ENCODE measurements at regions not wholly inside any gene's neighbourhood (a gene's known extent, or its start where the extent isn't known, plus 50 kb on each side); places are given as distances from the start of the nearest gene placed in this dataset.

DNA sequence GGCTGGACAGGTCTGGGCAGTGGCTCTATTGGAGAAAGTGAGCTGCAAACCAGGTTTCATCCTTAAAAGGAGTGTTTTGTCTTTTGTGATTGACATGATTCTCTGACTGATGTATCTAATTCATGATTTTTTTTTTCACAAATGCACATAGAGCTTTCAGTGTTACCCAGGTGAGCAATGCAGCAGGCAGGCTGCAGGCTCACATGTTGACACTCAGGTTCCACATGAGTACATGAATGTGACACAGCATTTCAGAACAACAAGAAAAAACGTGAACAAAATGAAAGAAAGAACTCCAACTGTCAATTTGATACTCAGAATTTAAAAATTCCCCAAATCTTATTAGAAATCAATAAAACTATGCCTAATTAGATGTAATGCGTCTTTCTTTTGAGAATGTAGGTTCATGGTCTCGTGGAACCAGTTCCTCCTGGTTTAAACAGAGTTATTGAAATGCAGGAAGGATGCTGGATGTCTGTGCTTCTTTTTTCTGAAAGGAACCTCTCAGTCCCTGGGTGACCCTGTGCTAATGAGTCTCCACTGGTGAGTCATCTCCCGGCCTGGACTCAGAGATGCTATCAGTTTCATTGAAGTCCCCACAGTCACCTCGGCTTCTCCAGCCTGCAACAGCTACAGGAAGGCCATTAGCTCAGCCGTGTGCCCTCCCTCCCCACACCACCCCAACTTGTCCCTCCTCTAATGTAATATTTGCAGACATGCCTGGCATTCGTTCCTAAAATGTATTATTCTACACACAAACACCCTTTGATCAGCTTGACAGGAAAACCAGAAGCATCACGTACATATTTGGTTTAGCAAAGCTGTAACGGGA is 430.4 kb downstream of the LPIN1 start:
- FAIRE-seq = no peak
- DNase-seq (ENCODE audit: extremely low spot score, insufficient read length, low read depth) = no peak

- FAIRE-seq (peak; percentile 50), DNase-seq (ENCODE audit: extremely low spot score, insufficient read length, low read depth) (no peak)
Measured at GRCh38 chr2:12177455-12178288, 431.2 kb downstream of the LPIN1 start.

GRCh38 chr2:12178289-12179080 is 432.1 kb downstream of the LPIN1 start:
- DNase-seq (ENCODE audit: extremely low spot score, insufficient read length, low read depth) (no peak), FAIRE-seq (no peak)

DNA sequence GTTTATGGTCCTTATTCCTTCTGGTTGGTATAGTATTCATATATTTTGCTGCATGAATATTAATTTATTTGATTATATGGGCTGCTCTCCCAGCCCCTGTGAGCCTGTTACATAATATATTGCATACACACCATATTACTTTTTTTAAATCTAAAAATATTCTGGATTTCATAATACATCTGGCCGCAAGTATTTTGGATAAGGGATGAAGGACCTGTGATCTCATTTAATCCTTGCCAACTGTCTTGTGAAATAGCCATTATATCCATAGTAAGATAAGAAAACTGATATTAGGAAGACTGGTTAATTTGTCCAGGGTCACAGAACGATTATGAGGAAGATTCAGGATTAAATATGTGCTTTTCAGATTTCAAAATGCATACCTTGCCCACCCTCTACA is 433.6 kb downstream of the LPIN1 start:
- no peak for FAIRE-seq
- DNase-seq (ENCODE audit: extremely low spot score, insufficient read length, low read depth) = no peak

DNA sequence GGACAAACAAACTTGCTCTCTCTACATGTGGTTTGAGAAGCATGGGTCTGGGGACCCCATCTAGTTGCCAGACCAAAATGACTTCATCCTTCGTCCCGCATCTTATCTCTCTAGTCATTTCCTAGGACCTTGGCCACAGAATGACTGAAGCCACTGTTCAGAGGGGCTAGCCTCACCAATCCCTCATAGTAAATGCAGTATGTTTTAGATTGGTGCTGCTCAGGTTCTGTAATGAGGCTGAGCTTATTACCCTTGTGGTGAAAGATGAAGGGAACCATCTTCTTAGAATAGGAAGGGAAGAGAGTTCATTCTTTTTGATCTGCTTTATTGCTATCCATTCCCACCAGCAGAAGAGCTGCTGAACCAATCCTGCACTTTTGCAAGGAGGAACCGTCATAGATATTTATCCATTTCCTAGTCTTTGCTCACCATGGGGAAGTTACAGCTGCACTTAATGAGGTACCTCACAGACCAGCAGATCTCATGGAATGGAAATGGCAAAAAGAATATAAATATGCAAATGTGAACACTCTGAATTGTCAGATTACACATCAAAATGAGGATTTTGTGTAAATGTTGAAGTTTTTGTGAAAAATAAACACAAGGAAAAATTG is 436.7 kb downstream of the LPIN1 start:
- FAIRE-seq (no peak), DNase-seq (ENCODE audit: extremely low spot score, insufficient read length, low read depth) (no peak)

GRCh38 chr2:12192762-12193161 is 446.3 kb downstream of the LPIN1 start:
- FAIRE-seq (no peak), DNase-seq (ENCODE audit: extremely low spot score, insufficient read length, low read depth) (no peak)

DNA sequence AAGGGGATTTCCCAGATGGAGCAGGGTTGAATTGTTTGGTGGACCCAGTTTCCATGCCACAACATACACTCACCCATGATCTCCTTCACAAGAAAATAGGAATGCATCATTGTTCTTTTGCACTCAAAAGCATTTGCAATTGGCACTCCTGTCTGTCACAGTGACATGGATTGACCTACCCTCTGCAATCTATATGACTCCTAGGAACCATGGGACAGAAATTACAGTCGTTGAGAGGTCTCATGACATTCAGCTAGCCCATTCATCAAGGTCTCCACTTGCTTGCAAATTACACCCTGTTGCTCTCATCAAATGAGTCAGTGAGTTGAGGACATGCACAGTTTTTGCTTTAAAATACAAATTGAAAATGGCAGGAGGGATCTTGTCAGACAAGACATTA is 448.5 kb downstream of the LPIN1 start:
- DNase-seq (ENCODE audit: extremely low spot score, insufficient read length, low read depth) = no peak
- no peak for FAIRE-seq

- FAIRE-seq (no peak), DNase-seq (ENCODE audit: extremely low spot score, insufficient read length, low read depth) (no peak)
Measured at GRCh38 chr2:12196495-12196894, 450.1 kb downstream of the LPIN1 start.

DNA sequence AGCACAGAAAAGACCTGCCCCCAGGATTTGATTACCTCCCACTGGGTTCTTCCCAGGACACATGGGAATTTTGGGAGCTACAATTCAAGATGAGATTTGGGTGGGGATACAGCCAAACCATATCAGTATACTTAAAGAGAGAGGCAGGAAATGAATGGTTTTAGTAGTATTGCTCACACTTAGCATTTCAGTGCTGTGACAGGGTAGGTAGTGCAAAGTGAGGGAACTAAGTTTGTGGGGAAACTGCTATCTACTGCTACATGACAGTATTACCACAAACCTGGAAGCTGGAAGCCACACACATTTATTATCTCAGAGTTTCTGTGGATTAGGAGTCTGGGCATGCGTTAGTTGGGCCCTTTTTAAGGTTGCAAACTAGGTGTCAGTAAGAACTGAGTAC is 450.7 kb downstream of the LPIN1 start:
- no peak for FAIRE-seq
- DNase-seq (ENCODE audit: extremely low spot score, insufficient read length, low read depth) = no peak

DNA sequence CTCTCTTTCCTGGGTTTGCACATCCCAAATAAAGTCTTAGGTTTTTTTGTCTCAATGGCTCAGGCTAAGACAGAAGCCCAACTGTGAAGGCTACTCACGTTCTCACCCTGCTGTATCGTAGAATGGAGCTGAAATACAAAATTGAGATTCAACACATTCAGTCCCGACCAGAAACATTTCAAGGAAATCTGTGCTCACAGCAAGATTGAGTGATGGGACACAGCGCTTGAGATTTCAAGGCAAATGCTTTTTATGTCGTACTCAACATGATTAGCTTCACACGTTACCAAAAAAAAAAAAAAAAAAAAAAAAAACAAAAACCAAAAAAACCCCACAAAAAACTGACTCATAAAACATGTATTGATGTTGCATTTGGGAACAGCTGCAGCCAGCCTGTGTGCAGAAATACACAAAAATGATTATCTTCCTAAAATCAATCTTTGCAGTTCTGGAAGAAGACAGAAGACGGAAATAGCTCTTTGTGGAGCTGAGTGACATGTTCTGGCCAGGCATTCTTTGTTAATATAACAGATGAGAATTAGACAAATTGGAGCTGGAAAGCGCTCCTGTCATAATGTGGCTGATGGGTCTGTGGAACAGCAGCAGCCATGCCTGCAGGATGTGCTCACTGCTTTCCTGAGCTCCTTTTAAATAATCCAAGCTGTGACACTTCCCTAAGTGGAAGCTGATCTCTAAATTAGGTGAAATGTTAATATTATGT is 453.2 kb downstream of the LPIN1 start:
- DNase-seq (ENCODE audit: extremely low spot score, insufficient read length, low read depth) (no peak), FAIRE-seq (no peak)

DNA sequence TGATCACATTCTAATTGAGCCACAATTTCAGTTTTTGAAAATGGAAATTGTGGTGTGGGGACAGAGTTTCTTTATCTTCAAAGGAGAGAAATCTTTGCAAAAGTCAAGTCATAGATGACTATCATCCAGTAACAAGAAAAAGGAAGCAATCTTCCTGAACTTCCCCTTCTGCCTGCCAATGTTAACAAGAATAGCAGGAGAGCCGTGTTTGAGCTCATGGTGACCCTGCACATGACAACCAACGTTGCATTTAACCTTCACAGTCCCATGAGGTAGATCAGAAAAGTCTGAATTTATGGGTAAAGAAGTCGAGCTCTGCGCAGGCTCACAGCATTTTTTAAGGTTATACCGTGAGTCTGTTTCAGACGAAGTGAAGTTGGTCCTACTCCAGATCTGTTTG is 454.9 kb downstream of the LPIN1 start:
- no peak for DNase-seq (ENCODE audit: extremely low spot score, insufficient read length, low read depth)
- FAIRE-seq = no peak

DNA sequence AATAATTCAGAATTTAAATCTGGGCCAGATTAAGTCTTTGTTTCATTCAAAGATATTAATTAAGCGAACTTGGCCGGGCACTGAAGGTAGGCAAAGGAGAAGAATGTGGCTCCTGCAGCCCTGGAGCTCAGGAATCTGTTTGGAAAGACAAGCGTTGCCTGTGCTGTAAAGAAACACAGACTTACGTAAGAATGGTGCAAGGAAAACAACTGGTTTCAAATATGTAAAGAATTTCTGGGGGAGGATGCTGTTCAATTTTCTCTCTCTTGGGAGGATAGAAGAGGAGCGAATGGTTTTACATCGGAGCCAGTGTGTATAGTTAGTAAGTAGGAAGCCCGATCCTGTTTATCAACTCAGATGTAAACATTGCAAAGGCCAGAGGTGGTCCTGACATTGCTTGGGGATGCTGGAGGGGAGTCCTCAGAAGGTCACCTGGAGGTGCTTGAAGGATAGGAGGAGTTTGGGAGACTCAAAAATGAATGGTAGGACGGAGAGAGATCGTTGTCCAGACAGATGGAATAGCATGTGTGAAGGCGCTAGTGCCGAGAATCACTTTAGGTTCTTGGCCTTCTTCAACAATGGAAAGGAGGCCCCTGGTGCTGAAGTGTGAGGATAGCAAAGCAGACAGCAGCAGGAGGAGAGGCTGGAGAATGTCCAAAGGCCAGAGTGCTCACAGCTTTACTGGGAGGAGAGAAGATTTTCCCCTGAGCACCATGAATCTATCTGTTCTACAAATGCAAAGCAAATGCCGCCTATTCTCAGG is 456.1 kb downstream of the LPIN1 start:
- DNase-seq (ENCODE audit: extremely low spot score, insufficient read length, low read depth) = no peak
- no peak for FAIRE-seq

GRCh38 chr2:12203528-12203927 is 457.1 kb downstream of the LPIN1 start:
- FAIRE-seq = no peak

GRCh38 chr2:12205086-12205485 is 458.7 kb downstream of the LPIN1 start:
- no peak for FAIRE-seq
- DNase-seq (ENCODE audit: extremely low spot score, insufficient read length, low read depth) = no peak

More at GRCh38 chr2:12203528-12203927, 457.1 kb downstream of the LPIN1 start:
- no peak for DNase-seq (ENCODE audit: extremely low spot score, insufficient read length, low read depth)

DNA sequence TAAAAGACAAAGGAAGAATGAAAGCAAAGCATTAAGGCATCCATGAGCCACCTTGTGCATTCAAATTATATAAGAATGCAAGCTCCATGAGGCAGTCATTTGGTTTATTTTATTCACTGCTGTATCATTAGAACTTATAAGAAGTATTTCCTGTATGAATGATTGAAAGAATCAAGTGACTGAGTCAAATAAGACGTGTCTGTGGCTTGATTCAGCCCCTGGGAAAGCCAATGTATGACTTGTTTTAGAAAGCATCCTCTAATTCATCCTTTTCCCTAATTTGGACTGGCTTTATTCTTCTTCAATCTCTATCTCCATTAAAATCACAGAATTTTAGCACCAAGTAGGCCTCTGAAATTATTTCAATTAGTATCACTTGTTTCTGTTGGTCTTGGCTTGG is 461.1 kb downstream of the LPIN1 start:
- no peak for DNase-seq (ENCODE audit: extremely low spot score, insufficient read length, low read depth)
- FAIRE-seq = no peak

DNA sequence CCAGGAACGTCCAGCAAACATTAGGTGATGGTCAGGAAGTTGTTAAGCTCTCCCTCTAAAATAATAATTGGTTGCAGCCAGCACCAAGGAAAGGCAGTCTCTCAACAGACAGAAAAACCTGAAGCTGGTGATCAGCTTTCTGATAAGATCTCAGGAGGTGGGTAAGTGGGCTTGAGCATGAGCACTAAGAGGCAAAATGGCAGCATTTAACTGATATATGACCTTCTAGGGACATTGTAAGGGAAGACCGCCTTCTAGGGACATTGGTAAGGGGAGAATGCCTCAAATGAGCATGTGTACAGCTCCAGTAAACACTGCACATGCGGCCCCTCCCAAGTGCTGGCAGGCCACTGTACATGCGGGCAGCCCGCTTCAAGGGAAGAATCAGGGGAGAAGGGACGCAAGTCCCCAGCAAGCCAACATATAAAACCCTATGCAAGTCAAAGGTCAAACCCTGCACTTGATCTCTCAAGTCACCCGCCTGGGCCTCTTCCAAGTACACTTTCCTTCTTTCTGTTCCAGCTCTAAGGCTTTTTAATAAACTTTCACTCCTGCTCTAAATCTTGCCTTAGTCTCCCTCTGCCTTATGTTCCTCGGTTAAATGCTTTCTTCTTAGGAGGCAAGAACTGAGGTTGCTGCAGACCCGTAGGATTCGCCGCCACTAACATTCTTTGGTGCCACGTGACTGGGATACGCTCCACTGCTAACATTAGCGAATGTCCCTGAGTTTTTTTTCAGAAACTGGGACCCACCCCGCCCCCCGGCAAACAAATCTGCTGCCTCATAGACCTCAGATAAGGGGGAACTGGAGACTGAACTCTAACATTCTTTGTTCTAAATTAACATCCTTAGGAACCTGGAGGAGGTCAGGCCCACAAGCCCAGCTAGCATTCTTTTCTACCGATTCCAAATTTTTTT is 463.8 kb downstream of the LPIN1 start:
- FAIRE-seq (no peak), DNase-seq (ENCODE audit: extremely low spot score, insufficient read length, low read depth) (no peak)

DNA sequence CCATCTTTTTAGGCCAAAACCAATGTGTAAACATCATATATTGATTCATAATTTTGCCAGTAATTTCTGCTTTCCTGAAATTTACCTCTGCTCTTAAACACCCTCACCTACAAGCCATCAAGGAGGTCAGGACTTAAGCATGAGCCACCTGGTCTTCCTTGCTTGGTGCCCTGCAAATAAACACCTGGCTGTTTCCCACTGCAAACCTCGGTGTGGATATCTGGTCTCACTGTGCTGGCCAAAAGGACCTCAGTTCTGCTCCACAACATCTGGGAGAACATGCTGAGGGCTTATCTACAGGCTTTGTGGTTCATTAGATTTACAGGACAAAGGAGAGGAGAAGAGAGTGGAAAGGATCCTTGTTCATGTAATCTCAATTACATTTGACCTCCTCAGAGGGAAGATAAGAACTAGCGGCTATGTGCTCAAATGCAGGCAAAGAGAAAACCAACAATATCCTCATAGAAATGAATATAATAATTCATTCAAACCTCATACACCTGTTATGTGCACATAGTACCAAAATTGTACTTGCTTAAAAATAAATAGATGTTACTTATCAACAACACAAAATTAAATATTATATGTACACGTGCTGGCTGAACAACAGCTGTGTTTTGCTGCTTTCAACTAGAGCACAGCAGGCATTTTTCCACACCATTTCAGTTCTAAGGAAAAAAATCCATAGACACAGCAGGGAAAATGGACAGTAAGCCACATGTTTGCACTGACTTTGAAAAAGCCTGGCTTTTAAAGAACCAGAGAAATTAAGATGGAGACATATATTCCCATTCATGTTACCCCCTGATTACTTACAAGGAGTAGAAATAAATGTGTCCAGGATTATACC is 465.1 kb downstream of the LPIN1 start:
- FAIRE-seq = no peak
- no peak for DNase-seq (ENCODE audit: extremely low spot score, insufficient read length, low read depth)
